ENCODE measurements at regions not wholly inside any gene's neighbourhood (a gene's known extent, or its start where the extent isn't known, plus 50 kb on each side); places are given as distances from the start of the nearest gene placed in this dataset.

DNA sequence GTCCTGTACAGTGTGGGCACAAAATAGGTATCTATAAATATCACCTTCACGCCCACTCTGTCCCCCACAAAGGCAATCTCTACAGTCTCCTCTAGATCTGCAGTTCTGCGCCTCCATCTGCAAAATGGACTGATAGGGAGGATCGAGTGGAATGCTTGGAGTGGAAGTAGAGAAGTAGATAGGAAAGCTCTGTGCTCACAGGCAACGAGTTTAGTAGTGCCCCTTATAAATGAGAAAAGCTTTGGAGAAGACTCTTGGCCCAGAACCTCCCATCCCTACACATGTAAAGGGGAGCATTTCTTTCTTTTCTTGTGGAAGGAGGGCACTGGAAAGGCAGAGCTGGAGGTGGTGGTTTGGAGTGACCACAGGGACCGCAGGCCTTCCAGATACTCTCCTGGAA, 88.5 kb downstream of the ZNF621 start:
- no CpG with 5 or more reads among the region's 5 CpGs for WGBS (ENCODE audit: extremely low coverage, insufficient read length, low lambda C conversion rate)
- Histone ChIP-seq H2BK20ac (ENCODE audit: low read depth, low read length, poor library complexity, severe bottlenecking) (no peak overlapping the region), H4K8ac (replicated peaks; ENCODE audit: insufficient read length, low read depth, low read length) (no peak overlapping the region)

More for the DNA sequence above, 88.5 kb downstream of the ZNF621 start:
- Histone ChIP-seq H3K9me3 (ENCODE audit: control insufficient read depth, low read depth, low read length) (no peaks in the 10 kb centered on the region), H4K20me1 (ENCODE audit: control insufficient read depth, insufficient read depth, insufficient read length) (peaks cover 2% of the 10 kb centered on the region), H4K5ac (ENCODE audit: insufficient read length, low read depth, low read length) (no peak overlapping the region), H3K79me1 (ENCODE audit: insufficient read depth, low read depth, low read length, poor library complexity, severe bottlenecking) (no peaks in the 10 kb centered on the region), H3K4me2 (ENCODE audit: insufficient read depth, insufficient read length, low read length) (no peak overlapping the region), H3K18ac (ENCODE audit: insufficient read length, low read depth, low read length) (no peak overlapping the region), H4K91ac (ENCODE audit: insufficient read length, low read depth, low read length) (no peak overlapping the region), H3K27me3 (ENCODE audit: insufficient read depth, low read length) (no peaks in the 10 kb centered on the region), H3K79me2 (ENCODE audit: insufficient read depth, low read length) (no peaks in the 10 kb centered on the region), H2BK5ac (ENCODE audit: insufficient read length, low read length) (no peak overlapping the region), H2BK120ac (ENCODE audit: low read depth, low read length, poor library complexity, severe bottlenecking) (no peak overlapping the region), H3K27ac (ENCODE audit: insufficient read length, low read depth, low read length) (no peak overlapping the region), H3T11ph (ENCODE audit: low read length) (no peak overlapping the region), H3K56ac (ENCODE audit: insufficient read length, low read depth, low read length) (no peak overlapping the region), H3K4me1 (ENCODE audit: insufficient read depth, low read length) (peaks cover 5% of the 10 kb centered on the region; the same call in 1 of the 2 replicates), H3K14ac (ENCODE audit: insufficient read depth, low read length) (no peak overlapping the region), H3K23me2 (ENCODE audit: insufficient read length, low read depth, low read length, poor library complexity, severe bottlenecking) (no peaks in the 10 kb centered on the region), H2BK12ac (ENCODE audit: insufficient read length, low read depth, low read length) (no peak overlapping the region), H2BK15ac (ENCODE audit: low read depth, low read length) (no peak overlapping the region), H2AK5ac (ENCODE audit: insufficient read length, low read length) (no peak overlapping the region), H3K4ac (ENCODE audit: low read depth, low read length) (no peak overlapping the region), H3K23ac (ENCODE audit: insufficient read length, low read depth, low read length) (no peak overlapping the region), H3K9ac (ENCODE audit: extremely low read depth, insufficient read length, low read length) (no peak overlapping the region), H2AFZ (ENCODE audit: low read length) (no peak overlapping the region)
- TF ChIP-seq, protein P1, sequence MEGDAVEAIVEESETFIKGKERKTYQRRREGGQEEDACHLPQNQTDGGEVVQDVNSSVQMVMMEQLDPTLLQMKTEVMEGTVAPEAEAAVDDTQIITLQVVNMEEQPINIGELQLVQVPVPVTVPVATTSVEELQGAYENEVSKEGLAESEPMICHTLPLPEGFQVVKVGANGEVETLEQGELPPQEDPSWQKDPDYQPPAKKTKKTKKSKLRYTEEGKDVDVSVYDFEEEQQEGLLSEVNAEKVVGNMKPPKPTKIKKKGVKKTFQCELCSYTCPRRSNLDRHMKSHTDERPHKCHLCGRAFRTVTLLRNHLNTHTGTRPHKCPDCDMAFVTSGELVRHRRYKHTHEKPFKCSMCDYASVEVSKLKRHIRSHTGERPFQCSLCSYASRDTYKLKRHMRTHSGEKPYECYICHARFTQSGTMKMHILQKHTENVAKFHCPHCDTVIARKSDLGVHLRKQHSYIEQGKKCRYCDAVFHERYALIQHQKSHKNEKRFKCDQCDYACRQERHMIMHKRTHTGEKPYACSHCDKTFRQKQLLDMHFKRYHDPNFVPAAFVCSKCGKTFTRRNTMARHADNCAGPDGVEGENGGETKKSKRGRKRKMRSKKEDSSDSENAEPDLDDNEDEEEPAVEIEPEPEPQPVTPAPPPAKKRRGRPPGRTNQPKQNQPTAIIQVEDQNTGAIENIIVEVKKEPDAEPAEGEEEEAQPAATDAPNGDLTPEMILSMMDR (conservative IDR thresholded peaks at IDR 0.05): no peak
- H3K4me1 Mint-ChIP-seq: peaks cover 53 to 57% of the 10 kb centered on the region in 2 experiments
- H3K27me3 Mint-ChIP-seq (ENCODE audit: low read depth): no peaks in the 10 kb centered on the region; the same call in 1 of the 2 replicates
- H3K36me3 Mint-ChIP-seq (ENCODE audit: insufficient read depth in 1 of 3, low read depth in 3 of 3): peaks cover 0 to 1% (median 0%) of the 10 kb centered on the region in 3 experiments; a peak in 2 of 7 replicates
- DNase-seq: no peak
- peak overlapping the region in 1 of 3 experiments; percentile 94; a peak in 1 of 7 replicates for H3K27ac Mint-ChIP-seq
- no peak overlapping the region for H3K4me3 Mint-ChIP-seq
- no peaks in the 10 kb centered on the region for H3K9me3 Mint-ChIP-seq

Measured in H9 (cell line).